CD8-positive, alpha-beta memory T cell (primary cell): ENCODE measurements at regions not wholly inside any gene's neighbourhood (a gene's known extent, or its start where the extent isn't known, plus 50 kb on each side); places are given as distances from the start of the nearest gene placed in this dataset.
"Not testable (repeated sequence)": the region's sequence is repeated elsewhere in the genome, so short reads cannot be mapped to it uniquely, and the experiment has no call there.

ENCODE experiments used
- CTCF ChIA-PET: fragments of 350-600 bp; sonication (Branson Sonifier 250); formaldehyde crosslinking; loops from one replicate; lab custom pipeline; 2021; ENCODE audit warnings: antibody characterized with exemption; lab: Charles Lee
- POLR2A ChIA-PET: fragments of 350-600 bp; sonication (Branson Sonifier 250); formaldehyde crosslinking; loops from one replicate; lab custom pipeline; 2021; ENCODE audit warnings: antibody characterized with exemption; lab: Charles Lee
- DNase-seq, 5 donors: peaks; one replicate each; pipeline versions ENCODE4 v3.0.0 to v3.0.0-alpha.2; 2020 to 2022; ENCODE audit warnings: mixed read lengths in 1 of 5
- H3K27ac ChIP-seq: one replicate; pipeline ENCODE4 v1.7.0; 2013; ENCODE audit warnings: low read depth, mild to moderate bottlenecking, low read length, moderate library complexity
- H3K27me3 ChIP-seq: 2 replicates; pipeline ENCODE4 v1.7.0; 2013; ENCODE audit warnings: low read length, mild to moderate bottlenecking; ENCODE audit not compliant: insufficient read depth, poor library complexity, severe bottlenecking
- H3K36me3 ChIP-seq: 2 replicates; pipeline ENCODE4 v1.7.0; 2013; ENCODE audit warnings: mild to moderate bottlenecking, low read length, moderate library complexity; ENCODE audit not compliant: insufficient read depth
- H3K4me1 ChIP-seq: 2 replicates; pipeline ENCODE4 v1.7.0; 2013; ENCODE audit warnings: mild to moderate bottlenecking, low read length, moderate library complexity; ENCODE audit not compliant: insufficient read depth
- H3K4me3 ChIP-seq: 2 replicates; pipeline ENCODE4 v1.7.0; 2013; ENCODE audit warnings: mild to moderate bottlenecking, low read length
- H3K9me3 ChIP-seq: 2 replicates; pipeline ENCODE4 v1.7.0; 2013; ENCODE audit warnings: mild to moderate bottlenecking, low read length
- H3K27ac Mint-ChIP-seq, 8 donors: one replicate each; pipeline ENCODE4 v1.8.0; 2020 to 2021; ENCODE audit warnings: mixed read lengths in 8 of 8, mild to moderate bottlenecking in 6 of 8, inconsistent platforms in 3 of 8, moderate library complexity in 3 of 8
- H3K27me3 Mint-ChIP-seq, 2 donors: one replicate each; pipeline ENCODE4 v1.8.0; 2020 to 2021; ENCODE audit warnings: mixed read lengths in 2 of 2, mild to moderate bottlenecking in 1 of 2, moderate library complexity in 1 of 2
- H3K36me3 Mint-ChIP-seq, 3 donors: one replicate each; pipeline ENCODE4 v1.8.0; 2020 to 2021; ENCODE audit warnings: mixed read lengths in 3 of 3, inconsistent platforms in 1 of 3, mild to moderate bottlenecking in 1 of 3
- H3K4me1 Mint-ChIP-seq, 3 donors: one replicate each; pipeline ENCODE4 v1.8.0; 2020 to 2021; ENCODE audit warnings: mixed read lengths in 3 of 3, inconsistent platforms in 1 of 3, mild to moderate bottlenecking in 1 of 3
- H3K4me3 Mint-ChIP-seq, 7 donors: one replicate each; pipeline ENCODE4 v1.8.0; 2020 to 2021; ENCODE audit warnings: mixed read lengths in 7 of 7, mild to moderate bottlenecking in 6 of 7, moderate library complexity in 4 of 7, inconsistent platforms in 2 of 7
- H3K9me3 Mint-ChIP-seq, 5 donors: one replicate each; pipeline ENCODE4 v1.8.0; 2020 to 2022; ENCODE audit warnings: mixed read lengths in 5 of 5, mild to moderate bottlenecking in 3 of 5, moderate library complexity in 2 of 5, inconsistent platforms in 1 of 5

GRCh38 chr17:26881195-26881594 lies 412.7 kb upstream of the WSB1 start:
- H3K27ac ChIP-seq, H3K27ac Mint-ChIP-seq, H3K9me3 Mint-ChIP-seq, H3K27me3 ChIP-seq, H3K36me3 Mint-ChIP-seq, H3K27me3 Mint-ChIP-seq, DNase-seq, H3K4me3 ChIP-seq, H3K4me3 Mint-ChIP-seq, CTCF ChIA-PET, H3K36me3 ChIP-seq, POLR2A ChIA-PET, H3K9me3 ChIP-seq, H3K4me1 ChIP-seq, H3K4me1 Mint-ChIP-seq: not testable (repeated sequence)

DNA sequence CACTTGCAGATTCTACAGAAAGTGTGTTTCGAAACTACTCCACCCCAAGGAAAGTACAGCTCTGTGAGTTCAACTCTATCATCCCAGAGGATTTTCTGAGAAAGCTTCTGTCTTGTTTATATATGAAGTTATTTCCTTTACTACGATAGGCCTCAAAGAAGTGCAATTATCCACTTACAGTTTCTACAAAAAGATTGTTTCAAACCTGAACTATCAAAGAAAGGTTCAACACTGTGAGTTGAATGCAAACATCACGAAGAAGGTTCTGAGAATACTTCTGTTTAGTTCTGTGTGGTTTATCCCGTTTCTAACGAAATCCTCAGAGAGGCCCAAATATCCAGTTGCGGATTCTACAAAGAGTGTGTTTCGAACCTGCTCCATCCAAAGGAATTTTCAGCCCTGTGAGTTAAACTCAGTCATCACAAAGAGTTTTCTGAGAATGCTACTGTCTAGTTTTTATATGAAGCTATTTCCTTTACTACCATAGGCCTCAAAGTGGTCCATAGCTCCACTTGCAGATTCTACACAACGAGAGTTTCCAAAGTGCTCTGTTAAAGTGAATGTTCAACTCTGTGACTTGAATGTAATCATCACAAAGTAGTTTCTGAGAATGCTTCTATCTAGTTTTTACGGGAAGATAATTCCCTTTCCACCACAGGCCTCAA lies 411.7 kb upstream of the WSB1 start:
- H3K9me3 ChIP-seq, H3K27me3 ChIP-seq, DNase-seq, H3K36me3 ChIP-seq, H3K36me3 Mint-ChIP-seq, CTCF ChIA-PET, H3K27ac Mint-ChIP-seq, H3K27ac ChIP-seq, POLR2A ChIA-PET, H3K4me3 ChIP-seq, H3K4me1 Mint-ChIP-seq, H3K9me3 Mint-ChIP-seq, H3K4me1 ChIP-seq, H3K27me3 Mint-ChIP-seq, H3K4me3 Mint-ChIP-seq: not testable (repeated sequence)

- H3K27me3 ChIP-seq, H3K4me3 Mint-ChIP-seq, H3K36me3 Mint-ChIP-seq, H3K9me3 ChIP-seq, H3K4me3 ChIP-seq, H3K27ac ChIP-seq, H3K27ac Mint-ChIP-seq, CTCF ChIA-PET, H3K4me1 ChIP-seq, DNase-seq, H3K36me3 ChIP-seq, H3K27me3 Mint-ChIP-seq, H3K4me1 Mint-ChIP-seq, POLR2A ChIA-PET, H3K9me3 Mint-ChIP-seq: not testable (repeated sequence)
These were observed 409.8 kb upstream of the WSB1 start for GRCh38 chr17:26883878-26884740.

GRCh38 chr17:26884741-26885059 lies 409.2 kb upstream of the WSB1 start:
- H3K36me3 Mint-ChIP-seq, DNase-seq, H3K36me3 ChIP-seq, H3K4me1 Mint-ChIP-seq, H3K27me3 ChIP-seq, H3K4me3 Mint-ChIP-seq, H3K9me3 ChIP-seq, H3K27me3 Mint-ChIP-seq, H3K27ac Mint-ChIP-seq, H3K27ac ChIP-seq, CTCF ChIA-PET, POLR2A ChIA-PET, H3K9me3 Mint-ChIP-seq, H3K4me1 ChIP-seq, H3K4me3 ChIP-seq: not testable (repeated sequence)

- CTCF ChIA-PET = interaction anchor here (1.2 kb wide), 1 partner anchor 965 kb away, joined by 13 read pairs; no protein-coding TSS in a partner anchor
- H3K9me3 Mint-ChIP-seq, H3K27ac ChIP-seq, H3K9me3 ChIP-seq, H3K4me3 ChIP-seq, H3K36me3 ChIP-seq, H3K4me1 Mint-ChIP-seq, H3K27ac Mint-ChIP-seq, H3K27me3 ChIP-seq, H3K4me1 ChIP-seq, POLR2A ChIA-PET, H3K27me3 Mint-ChIP-seq, H3K4me3 Mint-ChIP-seq, H3K36me3 Mint-ChIP-seq: not testable (repeated sequence)
- peak in 3 of 5 donors; percentile 0 to 64 (median 63) for DNase-seq
These were observed 408.5 kb upstream of the WSB1 start for GRCh38 chr17:26885244-26885970.
